H1 (cell line): ENCODE measurements at regions not wholly inside any gene's neighbourhood (a gene's known extent, or its start where the extent isn't known, plus 50 kb on each side); places are given as distances from the start of the nearest gene placed in this dataset.

Experiments
- ASH2L ChIP-seq: fragments of 200-600, 300-600 bp; sonication (generic); IDR thresholded peaks from one replicate; pipeline ENCODE4 v1.7.1; 2017; ENCODE audit warnings: low read length
- CBX8 ChIP-seq: fragments of 300-800, 300-1000 bp; sonication (generic); IDR thresholded peaks from 2 replicates; pipeline ENCODE4 v1.7.1; 2016; ENCODE audit warnings: low read depth, low read length, borderline replicate concordance
- GTF2F1 ChIP-seq: IDR thresholded peaks from 2 replicates; pipeline ENCODE4 v1.6.1; 2012; ENCODE audit warnings: low read depth, low read length, improper control_type of control experiment, borderline replicate concordance
- KDM1A ChIP-seq: fragments of 200-600, 300-600 bp; sonication (generic); IDR thresholded peaks from 2 replicates; pipeline ENCODE4 v1.7.1; 2016; ENCODE audit warnings: mild to moderate bottlenecking, low read length, borderline replicate concordance
- TBP ChIP-seq: IDR thresholded peaks from 2 replicates; pipeline ENCODE4 v1.6.1; 2011; ENCODE audit warnings: low read depth, low read length, improper control_type of control experiment

DNA sequence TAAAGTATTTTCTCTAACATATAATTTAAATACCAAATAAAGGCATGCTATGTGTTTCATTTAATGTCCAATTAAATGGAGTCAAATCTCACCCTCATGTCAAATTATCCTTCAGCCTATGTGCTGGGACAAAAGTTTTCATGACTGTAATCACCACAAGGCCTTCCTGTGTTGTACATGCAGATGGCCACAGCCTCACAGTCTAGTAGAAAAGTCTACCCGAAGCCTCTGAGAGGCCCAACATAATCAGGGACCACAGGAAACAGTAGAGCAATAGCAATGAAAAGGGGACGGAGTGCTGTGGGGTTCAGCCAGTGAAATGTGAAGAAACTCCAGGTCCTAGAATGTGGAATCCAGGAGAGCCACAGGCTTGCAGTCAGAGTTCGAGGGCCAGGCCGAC lies 140.2 kb upstream of the KLF6 start (continued):
- TF ChIP-seq ASH2L (no peak), CBX8 (no peak), GTF2F1 (no peak), TBP (no peak), KDM1A (no peak)
- TF ChIP-seq, all 59 proteins: peak for 0
